Fibroblast of lung (primary cell): ENCODE measurements at regions not wholly inside any gene's neighbourhood (a gene's known extent, or its start where the extent isn't known, plus 50 kb on each side); places are given as distances from the start of the nearest gene placed in this dataset.

ENCODE experiments used
- DNase-seq, 2 donors: peaks; one replicate each; pipeline versions ENCODE4 v3.0.0 to v3.0.0-alpha.2; 2010; ENCODE audit warnings: low read depth in 2 of 2
- H2AFZ ChIP-seq: 2 replicates; pipeline ENCODE4 v1.5.1; 2012; ENCODE audit warnings: low read length, control low read depth, inconsistent platforms
- H3K27ac ChIP-seq: 2 replicates; pipeline ENCODE4 v1.5.1; 2011; ENCODE audit warnings: low read length, control low read depth; ENCODE audit not compliant: insufficient read depth
- H3K27me3 ChIP-seq: 2 replicates; pipeline ENCODE4 v1.5.1; 2011; ENCODE audit warnings: mild to moderate bottlenecking, low read length; ENCODE audit not compliant: control insufficient read depth, insufficient read depth
- H3K36me3 ChIP-seq: 2 replicates; pipeline ENCODE4 v1.5.1; 2011; ENCODE audit warnings: low read length; ENCODE audit not compliant: control insufficient read depth, insufficient read depth
- H3K4me1 ChIP-seq: 2 replicates; pipeline ENCODE4 v1.5.1; 2011; ENCODE audit warnings: low read length; ENCODE audit not compliant: control insufficient read depth, insufficient read depth; ENCODE audit errors: extremely low read depth
- H3K4me2 ChIP-seq: 2 replicates; pipeline ENCODE4 v1.5.1; 2011; ENCODE audit warnings: low read length, control low read depth; ENCODE audit not compliant: insufficient read depth; ENCODE audit errors: extremely low read depth
- H3K4me3 ChIP-seq, 4 experiments: fragments of 200-600 bp in 1 of 4; sonication (generic) in 1 of 4; replicated peaks in 1 of 4; 2 replicates each; pipeline ENCODE4 v1.5.1; 2011 to 2016; ENCODE audit warnings: low read length in 4 of 4, low read depth in 3 of 4, mild to moderate bottlenecking in 3 of 4, control low read depth in 2 of 4, inconsistent platforms in 1 of 4, mixed read lengths in 1 of 4; ENCODE audit not compliant: insufficient read depth in 1 of 4; ENCODE audit errors: control extremely low read depth in 1 of 4
- H3K79me2 ChIP-seq: 2 replicates; pipeline ENCODE4 v1.5.1; 2012; ENCODE audit warnings: mild to moderate bottlenecking, low read length, inconsistent platforms; ENCODE audit not compliant: control insufficient read depth, insufficient read depth
- H3K9ac ChIP-seq: 2 replicates; pipeline ENCODE4 v1.5.1; 2011; ENCODE audit warnings: mild to moderate bottlenecking, low read length, control low read depth; ENCODE audit not compliant: insufficient read depth
- H3K9me3 ChIP-seq: 2 replicates; pipeline ENCODE4 v1.5.1; 2012; ENCODE audit warnings: low read depth, low read length; ENCODE audit not compliant: control insufficient read depth, insufficient read depth
- H4K20me1 ChIP-seq: 2 replicates; pipeline ENCODE4 v1.5.1; 2011; ENCODE audit warnings: low read length; ENCODE audit not compliant: control insufficient read depth, insufficient read depth; ENCODE audit errors: extremely low read depth
- EZH2 ChIP-seq: IDR thresholded peaks from 2 replicates; pipeline ENCODE4 v1.5.1; 2012; ENCODE audit warnings: low read length, control low read depth, mild to moderate bottlenecking; ENCODE audit errors: missing control alignments
- TF ChIP-seq, protein P1 (sequence below), 2 donors: IDR thresholded peaks in 1 of 2; conservative IDR thresholded peaks in 1 of 2; 1 replicate in 1 of 2; 2 replicates in 1 of 2; pipeline ENCODE4 v1.5.1; 2011 to 2012; ENCODE audit warnings: low read length in 2 of 2, control low read depth in 1 of 2, inconsistent platforms in 1 of 2, low read depth in 1 of 2, mild to moderate bottlenecking in 1 of 2

GRCh38 chrY:8085925-8086324 lies 1174.4 kb upstream of the AMELY start:
- TF ChIP-seq, protein P1, sequence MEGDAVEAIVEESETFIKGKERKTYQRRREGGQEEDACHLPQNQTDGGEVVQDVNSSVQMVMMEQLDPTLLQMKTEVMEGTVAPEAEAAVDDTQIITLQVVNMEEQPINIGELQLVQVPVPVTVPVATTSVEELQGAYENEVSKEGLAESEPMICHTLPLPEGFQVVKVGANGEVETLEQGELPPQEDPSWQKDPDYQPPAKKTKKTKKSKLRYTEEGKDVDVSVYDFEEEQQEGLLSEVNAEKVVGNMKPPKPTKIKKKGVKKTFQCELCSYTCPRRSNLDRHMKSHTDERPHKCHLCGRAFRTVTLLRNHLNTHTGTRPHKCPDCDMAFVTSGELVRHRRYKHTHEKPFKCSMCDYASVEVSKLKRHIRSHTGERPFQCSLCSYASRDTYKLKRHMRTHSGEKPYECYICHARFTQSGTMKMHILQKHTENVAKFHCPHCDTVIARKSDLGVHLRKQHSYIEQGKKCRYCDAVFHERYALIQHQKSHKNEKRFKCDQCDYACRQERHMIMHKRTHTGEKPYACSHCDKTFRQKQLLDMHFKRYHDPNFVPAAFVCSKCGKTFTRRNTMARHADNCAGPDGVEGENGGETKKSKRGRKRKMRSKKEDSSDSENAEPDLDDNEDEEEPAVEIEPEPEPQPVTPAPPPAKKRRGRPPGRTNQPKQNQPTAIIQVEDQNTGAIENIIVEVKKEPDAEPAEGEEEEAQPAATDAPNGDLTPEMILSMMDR (conservative IDR thresholded peaks at IDR 0.05 in 1 of 2, IDR thresholded peaks at IDR 0.05 in 1 of 2; ENCODE audit: low read depth in 1 of 2, low read length in 2 of 2), result no peak
- TF ChIP-seq EZH2, result no peak
- no peak overlapping the region for H2AFZ ChIP-seq
- no peak overlapping the region for H3K9ac ChIP-seq
- H3K4me2 ChIP-seq, result no peak overlapping the region
- H3K4me1 ChIP-seq, result no peaks in the 10 kb centered on the region
- H3K27me3 ChIP-seq, result no peaks in the 10 kb centered on the region
- H3K79me2 ChIP-seq, result no peaks in the 10 kb centered on the region
- no peaks in the 10 kb centered on the region for H4K20me1 ChIP-seq
- no peak for DNase-seq
- no peaks in the 10 kb centered on the region for H3K9me3 ChIP-seq
- H3K27ac ChIP-seq, result no peak overlapping the region
- H3K36me3 ChIP-seq, result no peaks in the 10 kb centered on the region
- no peak overlapping the region for H3K4me3 ChIP-seq

DNA sequence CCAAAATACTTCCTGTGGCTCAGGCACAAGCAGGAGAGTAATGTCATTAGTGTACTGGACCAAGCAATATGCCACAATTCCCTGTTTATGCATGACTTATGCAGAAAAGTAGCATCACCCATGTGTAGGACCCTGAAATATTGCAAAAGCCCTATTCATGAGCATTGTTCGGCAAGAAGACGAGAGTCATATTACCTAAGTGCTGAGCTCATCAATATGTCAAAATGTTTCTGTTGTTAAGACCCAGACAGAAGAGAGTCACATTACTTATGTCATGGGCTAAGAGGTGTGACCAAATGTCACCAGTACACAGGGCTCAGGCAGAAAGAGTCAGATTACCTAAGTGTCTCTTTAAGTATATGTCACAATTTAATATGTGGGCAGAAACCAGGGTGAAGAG lies 1172.6 kb upstream of the AMELY start:
- TF ChIP-seq EZH2, result no peak
- TF ChIP-seq, protein P1 (conservative IDR thresholded peaks at IDR 0.05 in 1 of 2, IDR thresholded peaks at IDR 0.05 in 1 of 2; ENCODE audit: low read depth in 1 of 2, low read length in 2 of 2), result no peak
- DNase-seq, result no peak
- no peak overlapping the region for H3K9ac ChIP-seq

GRCh38 chrY:8081151-8081550 lies 1169.6 kb upstream of the AMELY start:
- Histone ChIP-seq H3K79me2 (no peaks in the 10 kb centered on the region), H3K4me2 (no peak overlapping the region), H3K4me1 (no peaks in the 10 kb centered on the region), H2AFZ (no peak overlapping the region), H3K27ac (no peak overlapping the region), H4K20me1 (no peaks in the 10 kb centered on the region), H3K9me3 (no peaks in the 10 kb centered on the region), H3K27me3 (no peaks in the 10 kb centered on the region), H3K36me3 (no peaks in the 10 kb centered on the region), H3K9ac (no peak overlapping the region), H3K4me3 (no peak overlapping the region)
- TF ChIP-seq EZH2, result no peak
- TF ChIP-seq, protein P1 (conservative IDR thresholded peaks at IDR 0.05 in 1 of 2, IDR thresholded peaks at IDR 0.05 in 1 of 2; ENCODE audit: low read depth in 1 of 2, low read length in 2 of 2), result no peak
- DNase-seq, result no peak

More for the DNA sequence above, 1172.6 kb upstream of the AMELY start:
- Histone ChIP-seq H3K4me3 (no peak overlapping the region), H3K4me2 (no peak overlapping the region), H3K27ac (no peak overlapping the region), H2AFZ (no peak overlapping the region), H4K20me1 (no peaks in the 10 kb centered on the region), H3K27me3 (no peaks in the 10 kb centered on the region), H3K79me2 (no peaks in the 10 kb centered on the region), H3K36me3 (no peaks in the 10 kb centered on the region), H3K9me3 (no peaks in the 10 kb centered on the region), H3K4me1 (no peaks in the 10 kb centered on the region)
